BLaER1 (cell line): ENCODE measurements at regions not wholly inside any gene's neighbourhood (a gene's known extent, or its start where the extent isn't known, plus 50 kb on each side); places are given as distances from the start of the nearest gene placed in this dataset.

Source experiments
- H3K27ac ChIP-seq: shearing (Covaris generic); formaldehyde crosslinking; 2 replicates; pipeline ENCODE4 v1.8.1; 2022
- H3K27me3 ChIP-seq: shearing (Covaris generic); formaldehyde crosslinking; 2 replicates; pipeline ENCODE4 v1.8.1; 2022
- H3K36me3 ChIP-seq: shearing (Covaris generic); formaldehyde crosslinking; 2 replicates; pipeline ENCODE4 v1.8.1; 2022
- H3K4me1 ChIP-seq: shearing (Covaris generic); formaldehyde crosslinking; 2 replicates; pipeline ENCODE4 v1.8.1; 2022
- H3K4me2 ChIP-seq: shearing (Covaris generic); formaldehyde crosslinking; 2 replicates; pipeline ENCODE4 v1.8.1; 2022
- H3K4me3 ChIP-seq: shearing (Covaris generic); formaldehyde crosslinking; 2 replicates; pipeline ENCODE4 v1.8.1; 2022
- H3K9ac ChIP-seq: shearing (Covaris generic); formaldehyde crosslinking; 2 replicates; pipeline ENCODE4 v1.8.1; 2022
- H3K9me3 ChIP-seq: shearing (Covaris generic); formaldehyde crosslinking; 2 replicates; pipeline ENCODE4 v1.8.1; 2022
- H4K20me1 ChIP-seq: shearing (Covaris generic); formaldehyde crosslinking; 2 replicates; pipeline ENCODE4 v1.8.1; 2022
- Cebpa-rat ChIP-seq: shearing (Covaris generic); IDR thresholded peaks from 2 replicates; pipeline ENCODE4 v1.8.1; 2022

- Histone ChIP-seq H3K4me3 (no peak overlapping the region), H4K20me1 (no peaks in the 10 kb centered on the region), H3K36me3 (no peaks in the 10 kb centered on the region), H3K27ac (no peak overlapping the region), H3K27me3 (no peaks in the 10 kb centered on the region), H3K9ac (no peak overlapping the region), H3K9me3 (no peaks in the 10 kb centered on the region), H3K4me2 (no peak overlapping the region), H3K4me1 (no peaks in the 10 kb centered on the region)
- TF ChIP-seq Cebpa-rat, result no peak
Observed at GRCh38 chr15:47404877-47405276, 312.4 kb upstream of the SEMA6D start.

- H3K27me3 ChIP-seq, result no peaks in the 10 kb centered on the region
- no peak overlapping the region for H3K4me3 ChIP-seq
- no peak for TF ChIP-seq Cebpa-rat
- H3K36me3 ChIP-seq, result no peaks in the 10 kb centered on the region
- no peak overlapping the region for H3K9ac ChIP-seq
- no peak overlapping the region for H3K27ac ChIP-seq
- H3K9me3 ChIP-seq, result no peaks in the 10 kb centered on the region
- no peak overlapping the region for H3K4me2 ChIP-seq
- H3K4me1 ChIP-seq, result no peaks in the 10 kb centered on the region
- no peaks in the 10 kb centered on the region for H4K20me1 ChIP-seq
Observed at GRCh38 chr15:47405365-47406162, 311.7 kb upstream of the SEMA6D start.

- Histone ChIP-seq H3K27ac (no peak overlapping the region), H3K9ac (no peak overlapping the region), H3K4me1 (no peaks in the 10 kb centered on the region), H3K27me3 (no peaks in the 10 kb centered on the region), H3K4me2 (no peak overlapping the region), H3K36me3 (no peaks in the 10 kb centered on the region), H4K20me1 (no peaks in the 10 kb centered on the region), H3K9me3 (no peaks in the 10 kb centered on the region), H3K4me3 (no peak overlapping the region)
- TF ChIP-seq Cebpa-rat, result no peak
Observed at GRCh38 chr15:47407692-47408091, 309.6 kb upstream of the SEMA6D start.

GRCh38 chr15:47409038-47409437, 308.3 kb upstream of the SEMA6D start:
- Histone ChIP-seq H3K36me3 (no peaks in the 10 kb centered on the region), H3K4me2 (no peak overlapping the region), H3K4me3 (no peak overlapping the region), H3K9ac (no peak overlapping the region), H4K20me1 (no peaks in the 10 kb centered on the region), H3K4me1 (no peaks in the 10 kb centered on the region), H3K9me3 (no peaks in the 10 kb centered on the region), H3K27ac (no peak overlapping the region), H3K27me3 (no peaks in the 10 kb centered on the region)
- no peak for TF ChIP-seq Cebpa-rat

GRCh38 chr15:47409600-47409999, 307.7 kb upstream of the SEMA6D start:
- Histone ChIP-seq H3K4me1 (no peaks in the 10 kb centered on the region), H3K27ac (no peak overlapping the region), H3K9ac (no peak overlapping the region), H3K9me3 (no peaks in the 10 kb centered on the region), H3K4me2 (no peak overlapping the region), H3K27me3 (no peaks in the 10 kb centered on the region), H3K36me3 (no peaks in the 10 kb centered on the region), H4K20me1 (no peaks in the 10 kb centered on the region), H3K4me3 (no peak overlapping the region)
- TF ChIP-seq Cebpa-rat, result no peak

GRCh38 chr15:47410247-47410646, 307.1 kb upstream of the SEMA6D start:
- H3K27me3 ChIP-seq, result no peaks in the 10 kb centered on the region
- no peak overlapping the region for H3K4me3 ChIP-seq
- no peak for TF ChIP-seq Cebpa-rat
- H3K4me2 ChIP-seq, result no peak overlapping the region
- no peaks in the 10 kb centered on the region for H4K20me1 ChIP-seq
- H3K9ac ChIP-seq, result no peak overlapping the region
- no peaks in the 10 kb centered on the region for H3K4me1 ChIP-seq
- no peaks in the 10 kb centered on the region for H3K36me3 ChIP-seq
- no peak overlapping the region for H3K27ac ChIP-seq
- no peaks in the 10 kb centered on the region for H3K9me3 ChIP-seq

GRCh38 chr15:47411733-47412132, 305.6 kb upstream of the SEMA6D start:
- Histone ChIP-seq H3K4me2 (no peak overlapping the region), H3K4me3 (no peak overlapping the region), H3K9ac (no peak overlapping the region), H4K20me1 (no peaks in the 10 kb centered on the region), H3K27me3 (no peaks in the 10 kb centered on the region), H3K9me3 (no peaks in the 10 kb centered on the region), H3K27ac (no peak overlapping the region), H3K4me1 (no peaks in the 10 kb centered on the region), H3K36me3 (no peaks in the 10 kb centered on the region)
- no peak for TF ChIP-seq Cebpa-rat

GRCh38 chr15:47412136-47412535, 305.2 kb upstream of the SEMA6D start:
- H3K4me3 ChIP-seq, result no peak overlapping the region
- H3K27me3 ChIP-seq, result no peaks in the 10 kb centered on the region
- no peaks in the 10 kb centered on the region for H3K9me3 ChIP-seq
- H3K9ac ChIP-seq, result no peak overlapping the region
- no peaks in the 10 kb centered on the region for H3K4me1 ChIP-seq
- H3K27ac ChIP-seq, result no peak overlapping the region
- H4K20me1 ChIP-seq, result no peaks in the 10 kb centered on the region
- H3K4me2 ChIP-seq, result no peak overlapping the region
- H3K36me3 ChIP-seq, result no peaks in the 10 kb centered on the region
- no peak for TF ChIP-seq Cebpa-rat

- no peak for TF ChIP-seq Cebpa-rat
Observed at GRCh38 chr15:47412802-47413201, 304.5 kb upstream of the SEMA6D start.

GRCh38 chr15:47414207-47414606, 303.1 kb upstream of the SEMA6D start:
- no peak for TF ChIP-seq Cebpa-rat
- H3K9ac ChIP-seq, result no peak overlapping the region
- H3K4me2 ChIP-seq, result no peak overlapping the region
- H3K36me3 ChIP-seq, result no peaks in the 10 kb centered on the region
- no peaks in the 10 kb centered on the region for H4K20me1 ChIP-seq
- H3K9me3 ChIP-seq, result no peaks in the 10 kb centered on the region
- H3K27me3 ChIP-seq, result no peaks in the 10 kb centered on the region
- H3K4me3 ChIP-seq, result no peak overlapping the region
- H3K4me1 ChIP-seq, result peaks cover under 1% of the 10 kb centered on the region
- no peak overlapping the region for H3K27ac ChIP-seq

More at GRCh38 chr15:47412802-47413201, 304.5 kb upstream of the SEMA6D start:
- Histone ChIP-seq H3K4me2 (no peak overlapping the region), H3K9ac (no peak overlapping the region), H3K9me3 (no peaks in the 10 kb centered on the region), H3K36me3 (no peaks in the 10 kb centered on the region), H3K27me3 (no peaks in the 10 kb centered on the region), H4K20me1 (no peaks in the 10 kb centered on the region), H3K4me1 (no peaks in the 10 kb centered on the region), H3K4me3 (no peak overlapping the region), H3K27ac (no peak overlapping the region)
